ENCODE measurements at regions not wholly inside any gene's neighbourhood (a gene's known extent, or its start where the extent isn't known, plus 50 kb on each side); places are given as distances from the start of the nearest gene placed in this dataset.

DNA sequence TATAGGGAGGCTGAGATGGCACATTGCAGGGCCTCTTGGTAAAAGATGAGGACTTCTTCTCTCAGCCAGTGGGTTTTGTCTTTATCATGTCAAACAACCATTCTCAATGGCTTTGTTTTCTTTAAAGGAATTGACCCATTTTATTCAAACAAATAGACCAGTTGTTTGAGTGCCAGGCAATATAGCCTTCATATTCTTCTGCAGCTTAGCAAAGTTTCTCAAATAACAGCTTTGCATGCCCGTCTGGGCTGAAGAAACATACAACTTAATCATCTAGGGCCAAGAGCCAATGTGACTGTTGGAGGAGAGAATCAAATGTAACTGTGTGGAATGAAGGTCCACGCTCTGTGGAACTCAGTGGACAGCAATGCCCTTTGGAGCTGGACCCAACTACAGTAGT, 57.4 kb upstream of the ADRA1B start:
- no peak for DNase-seq
- H3K9me3 ChIP-seq, result no peaks in the 10 kb centered on the region
- H3K27ac ChIP-seq, result no peak overlapping the region
- H3K27me3 ChIP-seq, result no peaks in the 10 kb centered on the region
- intact Hi-C loops (cut with DNase I; ENCODE audit: low total_unique reads), result no loop called here
- no peaks in the 10 kb centered on the region for H3K36me3 ChIP-seq
- no peaks in the 10 kb centered on the region for H3K4me1 ChIP-seq
- H3K4me3 ChIP-seq, result no peak overlapping the region
- TF ChIP-seq CTCF (IDR thresholded peaks at IDR 0.05), result no peak
- TF ChIP-seq POLR2A (IDR thresholded peaks at IDR 0.05), result no peak

GRCh38 chr5:159861086-159861485, 55.2 kb upstream of the ADRA1B start:
- no peak overlapping the region for H3K27ac ChIP-seq
- no peak overlapping the region for H3K4me3 ChIP-seq
- H3K36me3 ChIP-seq, result no peaks in the 10 kb centered on the region
- no peaks in the 10 kb centered on the region for H3K9me3 ChIP-seq
- no peak for DNase-seq
- intact Hi-C loops (cut with DNase I; ENCODE audit: low total_unique reads), result no loop called here
- no peaks in the 10 kb centered on the region for H3K27me3 ChIP-seq
- H3K4me1 ChIP-seq, result peaks cover 0 to 6% of the 10 kb centered on the region in 2 donors
- no peak for TF ChIP-seq CTCF (IDR thresholded peaks at IDR 0.05)

GRCh38 chr5:159864885-159865691, 51.2 kb upstream of the ADRA1B start:
- peak in 1 of 2 donors; percentile 51 for DNase-seq
- H3K36me3 ChIP-seq, result no peaks in the 10 kb centered on the region
- TF ChIP-seq CTCF (IDR thresholded peaks at IDR 0.05), result no peak
- TF ChIP-seq POLR2A (IDR thresholded peaks at IDR 0.05), result no peak
- H3K4me1 ChIP-seq, result peaks cover 0 to 6% of the 10 kb centered on the region in 2 donors
- intact Hi-C loops (cut with DNase I; ENCODE audit: low total_unique reads), result no loop called here
- H3K27me3 ChIP-seq, result no peaks in the 10 kb centered on the region
- peak overlapping the region; percentile 65 to 71 for H3K27ac ChIP-seq
- H3K9me3 ChIP-seq, result no peaks in the 10 kb centered on the region
- H3K4me3 ChIP-seq, result peak overlapping the region; percentile 1 to 8

DNA sequence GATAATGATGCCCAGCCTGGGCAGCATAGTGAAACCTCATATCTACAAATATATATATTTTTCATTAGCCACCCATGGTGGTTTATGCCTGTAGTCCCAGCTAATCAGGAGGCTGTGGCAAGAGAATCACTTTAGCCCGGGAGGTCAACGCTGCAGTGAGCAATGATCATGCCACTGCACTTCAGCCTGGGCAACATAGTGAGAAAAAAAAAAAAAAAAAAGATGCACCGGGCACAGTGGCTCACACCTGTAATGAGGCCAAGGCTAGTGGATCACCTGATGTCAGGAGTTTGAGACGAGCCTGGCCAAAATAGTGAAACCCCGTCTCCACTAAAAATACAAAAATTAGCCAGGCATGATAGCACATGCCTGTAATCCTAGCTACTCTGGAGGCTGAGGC, 50.2 kb upstream of the ADRA1B start:
- H3K9me3 ChIP-seq, result no peaks in the 10 kb centered on the region
- intact Hi-C loops (cut with DNase I; ENCODE audit: low total_unique reads), result no loop called here
- peaks cover 0 to 6% of the 10 kb centered on the region in 2 donors for H3K4me1 ChIP-seq
- TF ChIP-seq POLR2A (IDR thresholded peaks at IDR 0.05), result no peak
- no peak for TF ChIP-seq CTCF (IDR thresholded peaks at IDR 0.05)
- no peaks in the 10 kb centered on the region for H3K36me3 ChIP-seq
- H3K27me3 ChIP-seq, result no peaks in the 10 kb centered on the region
- H3K27ac ChIP-seq, result peak overlapping the region in 1 of 2 donors; percentile 71
- no peak overlapping the region for H3K4me3 ChIP-seq
- no peak for DNase-seq

All from uterus (tissue), 3 donors.